ENCODE measurements at regions not wholly inside any gene's neighbourhood (a gene's known extent, or its start where the extent isn't known, plus 50 kb on each side); places are given as distances from the start of the nearest gene placed in this dataset.
"Not testable (repeated sequence)": the region's sequence is repeated elsewhere in the genome, so short reads cannot be mapped to it uniquely, and the experiment has no call there.

GRCh38 chr13:90884066-90884465, 463.4 kb upstream of the MIR17HG start:
- no peak for DNase-seq (ENCODE audit: low spot score)

GRCh38 chr13:90889906-90890834, 457.3 kb upstream of the MIR17HG start:
- no peak for DNase-seq (ENCODE audit: low spot score)

- no peak for DNase-seq (ENCODE audit: low spot score)
These were observed 456.2 kb upstream of the MIR17HG start for GRCh38 chr13:90891329-90891728.

- DNase-seq (ENCODE audit: low spot score), result not testable (repeated sequence)
These were observed 454.3 kb upstream of the MIR17HG start for GRCh38 chr13:90893199-90893598.

GRCh38 chr13:90896002-90896401, 451.5 kb upstream of the MIR17HG start:
- DNase-seq (ENCODE audit: low spot score), result no peak

GRCh38 chr13:90898811-90899210, 448.7 kb upstream of the MIR17HG start:
- no peak for DNase-seq (ENCODE audit: low spot score)

GRCh38 chr13:90899416-90899815, 448.1 kb upstream of the MIR17HG start:
- no peak for DNase-seq (ENCODE audit: low spot score)

- no peak for DNase-seq (ENCODE audit: low spot score)
These were observed 445.2 kb upstream of the MIR17HG start for GRCh38 chr13:90902255-90902654.

GRCh38 chr13:90906554-90906953, 440.9 kb upstream of the MIR17HG start:
- DNase-seq (ENCODE audit: low spot score), result no peak

- no peak for DNase-seq (ENCODE audit: low spot score)
These were observed 438.7 kb upstream of the MIR17HG start for GRCh38 chr13:90908792-90909191.

- DNase-seq (ENCODE audit: low spot score), result no peak
These were observed 437.4 kb upstream of the MIR17HG start for GRCh38 chr13:90910018-90910639.

- DNase-seq (ENCODE audit: low spot score), result no peak
These were observed 435.2 kb upstream of the MIR17HG start for GRCh38 chr13:90912247-90912646.

GRCh38 chr13:90918536-90918935, 429.0 kb upstream of the MIR17HG start:
- no peak for DNase-seq (ENCODE audit: low spot score)

- DNase-seq (ENCODE audit: low spot score), result no peak
These were observed 428.3 kb upstream of the MIR17HG start for GRCh38 chr13:90919153-90919552.

GRCh38 chr13:90926459-90926858, 421.0 kb upstream of the MIR17HG start:
- DNase-seq (ENCODE audit: low spot score), result no peak

GRCh38 chr13:90928109-90928508, 419.4 kb upstream of the MIR17HG start:
- DNase-seq (ENCODE audit: low spot score), result no peak

GRCh38 chr13:90933097-90933826, 414.2 kb upstream of the MIR17HG start:
- DNase-seq (ENCODE audit: low spot score), result no peak

- DNase-seq (ENCODE audit: low spot score), result no peak
These were observed 412.7 kb upstream of the MIR17HG start for GRCh38 chr13:90934741-90935140.

- DNase-seq (ENCODE audit: low spot score), result no peak
These were observed 408.6 kb upstream of the MIR17HG start for GRCh38 chr13:90938848-90939247.

- no peak for DNase-seq (ENCODE audit: low spot score)
These were observed 403.5 kb upstream of the MIR17HG start for GRCh38 chr13:90943946-90944345.

GRCh38 chr13:90945146-90945545, 402.3 kb upstream of the MIR17HG start:
- DNase-seq (ENCODE audit: low spot score), result not testable (repeated sequence)

GRCh38 chr13:90946125-90946524, 401.4 kb upstream of the MIR17HG start:
- not testable (repeated sequence) for DNase-seq (ENCODE audit: low spot score)

- DNase-seq (ENCODE audit: low spot score), result no peak
These were observed 399.5 kb upstream of the MIR17HG start for GRCh38 chr13:90947976-90948375.

All from AG08396 (cell line).